ENCODE measurements at regions not wholly inside any gene's neighbourhood (a gene's known extent, or its start where the extent isn't known, plus 50 kb on each side); places are given as distances from the start of the nearest gene placed in this dataset.

GRCh38 chr3:147312786-147313280 lies 93.5 kb downstream of the ZIC4 start:
- TF ChIP-seq POLR2AphosphoS5 (IDR thresholded peaks at IDR 0.05) (no peak), EP300 (IDR thresholded peaks at IDR 0.05; ENCODE audit: low read depth) (no peak)
- TF ChIP-seq, protein P1, sequence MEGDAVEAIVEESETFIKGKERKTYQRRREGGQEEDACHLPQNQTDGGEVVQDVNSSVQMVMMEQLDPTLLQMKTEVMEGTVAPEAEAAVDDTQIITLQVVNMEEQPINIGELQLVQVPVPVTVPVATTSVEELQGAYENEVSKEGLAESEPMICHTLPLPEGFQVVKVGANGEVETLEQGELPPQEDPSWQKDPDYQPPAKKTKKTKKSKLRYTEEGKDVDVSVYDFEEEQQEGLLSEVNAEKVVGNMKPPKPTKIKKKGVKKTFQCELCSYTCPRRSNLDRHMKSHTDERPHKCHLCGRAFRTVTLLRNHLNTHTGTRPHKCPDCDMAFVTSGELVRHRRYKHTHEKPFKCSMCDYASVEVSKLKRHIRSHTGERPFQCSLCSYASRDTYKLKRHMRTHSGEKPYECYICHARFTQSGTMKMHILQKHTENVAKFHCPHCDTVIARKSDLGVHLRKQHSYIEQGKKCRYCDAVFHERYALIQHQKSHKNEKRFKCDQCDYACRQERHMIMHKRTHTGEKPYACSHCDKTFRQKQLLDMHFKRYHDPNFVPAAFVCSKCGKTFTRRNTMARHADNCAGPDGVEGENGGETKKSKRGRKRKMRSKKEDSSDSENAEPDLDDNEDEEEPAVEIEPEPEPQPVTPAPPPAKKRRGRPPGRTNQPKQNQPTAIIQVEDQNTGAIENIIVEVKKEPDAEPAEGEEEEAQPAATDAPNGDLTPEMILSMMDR (IDR thresholded peaks at IDR 0.05): no peak
